Progenitor cell of endocrine pancreas (in vitro differentiated cells): ENCODE measurements at regions not wholly inside any gene's neighbourhood (a gene's known extent, or its start where the extent isn't known, plus 50 kb on each side); places are given as distances from the start of the nearest gene placed in this dataset.

Experiments
- DNase-seq: peaks from one replicate; pipeline ENCODE4 v3.0.0; 2021; ENCODE audit warnings: low spot score; ENCODE audit not compliant: unreplicated experiment
- H3K27ac Mint-ChIP-seq: 2 replicates; pipeline ENCODE4 v1.8.0; 2021; ENCODE audit warnings: mild to moderate bottlenecking, moderate library complexity, mixed read lengths
- H3K27me3 Mint-ChIP-seq: 2 replicates; pipeline ENCODE4 v1.8.0; 2021; ENCODE audit warnings: mixed read lengths
- H3K36me3 Mint-ChIP-seq: 2 replicates; pipeline ENCODE4 v1.8.0; 2022; ENCODE audit warnings: mixed read lengths; ENCODE audit not compliant: insufficient read depth
- H3K4me1 Mint-ChIP-seq: 2 replicates; pipeline ENCODE4 v1.8.0; 2021; ENCODE audit warnings: low read depth, mixed read lengths
- H3K4me3 Mint-ChIP-seq: 2 replicates; pipeline ENCODE4 v1.8.0; 2021; ENCODE audit warnings: low read depth, mild to moderate bottlenecking, moderate library complexity, mixed read lengths
- H3K9me3 Mint-ChIP-seq: 2 replicates; pipeline ENCODE4 v1.8.0; 2021; ENCODE audit warnings: low read depth, mixed read lengths
- CTCF ChIP-seq: fragments of 200-600 bp; sonication (generic); IDR thresholded peaks from one replicate; pipeline ENCODE4 v1.5.0; 2021; ENCODE audit warnings: antibody characterized with exemption, mild to moderate bottlenecking; ENCODE audit not compliant: unreplicated experiment

DNA sequence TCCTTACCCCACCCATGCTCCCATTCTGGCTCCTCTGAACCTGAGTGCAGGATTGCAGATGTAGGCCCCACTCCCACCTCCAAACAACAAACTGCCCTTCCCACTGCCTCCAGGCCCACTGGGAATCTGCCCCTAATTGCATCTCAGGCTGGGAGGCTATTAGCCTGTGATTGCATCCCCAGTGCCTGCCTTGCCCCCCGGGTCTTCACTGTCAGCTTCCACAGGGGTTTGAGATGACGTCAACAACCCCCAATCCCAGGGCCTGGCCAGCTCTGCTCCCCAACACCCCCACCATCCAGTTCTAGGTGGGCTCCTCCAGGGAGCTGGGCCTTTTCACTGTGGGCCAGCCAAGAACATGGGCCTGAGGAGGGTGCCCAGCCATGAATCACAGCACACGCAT is 91.5 kb downstream of the PCDH1 start:
- peaks cover 6% of the 10 kb centered on the region for H3K4me1 Mint-ChIP-seq

GRCh38 chr5:141785711-141786110 is 92.5 kb downstream of the PCDH1 start:
- no peak for DNase-seq
- Mint-ChIP-seq H3K27me3 (peaks cover 30% of the 10 kb centered on the region), H3K36me3 (no peaks in the 10 kb centered on the region), H3K9me3 (no peaks in the 10 kb centered on the region), H3K27ac (no peak overlapping the region), H3K4me1 (peaks cover 6% of the 10 kb centered on the region), H3K4me3 (no peak overlapping the region)
- no peak for TF ChIP-seq CTCF

More for the DNA sequence above, 91.5 kb downstream of the PCDH1 start:
- DNase-seq = no peak
- Mint-ChIP-seq H3K27me3 (peaks cover 30% of the 10 kb centered on the region), H3K36me3 (no peaks in the 10 kb centered on the region), H3K27ac (no peak overlapping the region), H3K9me3 (no peaks in the 10 kb centered on the region), H3K4me3 (no peak overlapping the region)
- TF ChIP-seq CTCF = no peak

DNA sequence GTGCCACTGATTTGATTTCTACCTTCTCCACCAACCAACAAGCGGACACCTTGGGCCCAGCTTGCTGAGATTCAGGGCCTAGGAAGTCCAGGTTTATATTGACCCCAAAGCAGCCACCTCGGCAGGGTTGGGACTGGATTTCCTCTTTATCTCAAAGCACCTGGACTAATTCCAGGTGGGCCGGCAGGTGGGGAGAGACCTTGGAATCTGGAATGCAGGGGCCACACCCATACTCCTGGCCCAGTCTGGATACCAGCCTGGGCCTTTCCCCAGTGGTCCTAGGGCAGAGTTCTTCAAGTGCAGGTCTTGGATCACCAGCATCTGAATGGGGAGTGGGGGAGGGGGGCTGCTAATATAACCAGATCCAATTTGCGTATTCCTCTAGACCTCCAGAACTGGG is 93.1 kb downstream of the PCDH1 start:
- Mint-ChIP-seq H3K36me3 (no peaks in the 10 kb centered on the region), H3K4me1 (peaks cover 6% of the 10 kb centered on the region), H3K27ac (no peak overlapping the region), H3K27me3 (peaks cover 29% of the 10 kb centered on the region), H3K9me3 (no peaks in the 10 kb centered on the region), H3K4me3 (no peak overlapping the region)
- DNase-seq = no peak
- no peak for TF ChIP-seq CTCF

- DNase-seq = no peak
- no peak for TF ChIP-seq CTCF
- Mint-ChIP-seq H3K27me3 (peaks cover 27% of the 10 kb centered on the region), H3K4me1 (peaks cover 6% of the 10 kb centered on the region), H3K27ac (peak overlapping the region; percentile 64), H3K4me3 (no peak overlapping the region), H3K36me3 (no peaks in the 10 kb centered on the region), H3K9me3 (no peaks in the 10 kb centered on the region)
Observed at GRCh38 chr5:141784529-141784928, 93.7 kb downstream of the PCDH1 start.

DNA sequence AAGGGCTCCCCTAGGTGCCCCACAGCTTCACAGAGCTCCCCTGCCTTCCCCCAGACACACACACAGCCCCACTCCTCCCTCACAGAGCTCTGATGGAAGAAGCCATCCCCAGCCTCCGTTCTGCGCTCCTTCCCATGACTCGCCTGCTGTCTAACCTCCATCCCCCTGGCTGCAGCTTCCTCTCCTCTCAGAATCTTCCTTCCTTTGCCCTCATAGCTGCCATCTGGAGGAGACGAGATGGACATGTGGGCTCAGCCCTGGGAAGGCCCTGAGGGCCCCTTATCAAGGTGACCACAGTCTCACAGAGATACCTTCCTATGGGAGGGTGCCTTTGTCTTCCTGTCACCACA is 94.3 kb downstream of the PCDH1 start:
- DNase-seq = no peak
- H3K4me1 Mint-ChIP-seq = peaks cover 6% of the 10 kb centered on the region
- TF ChIP-seq CTCF = no peak
- H3K27me3 Mint-ChIP-seq = peaks cover 24% of the 10 kb centered on the region
- peak overlapping the region; percentile 65 for H3K27ac Mint-ChIP-seq
- H3K36me3 Mint-ChIP-seq = no peaks in the 10 kb centered on the region
- no peaks in the 10 kb centered on the region for H3K9me3 Mint-ChIP-seq
- H3K4me3 Mint-ChIP-seq = no peak overlapping the region
